PC-9 (cell line): ENCODE measurements at regions not wholly inside any gene's neighbourhood (a gene's known extent, or its start where the extent isn't known, plus 50 kb on each side); places are given as distances from the start of the nearest gene placed in this dataset.

Experiments used
- BruUV-seq: library from RNA; stranded (reverse); fragments of 400-500 nt; replicated peaks from 2 replicates; lab custom pipeline; 2021; lab: Mats Ljungman, UMichigan
- CTCF ChIA-PET: fragments of 300-600 bp; sonication (Branson Sonifier 250); formaldehyde crosslinking; loops from one replicate; lab custom pipeline; 2022; ENCODE audit warnings: antibody characterized with exemption; lab: Charles Lee
- POLR2A ChIA-PET: fragments of 300-600 bp; sonication (Branson Sonifier 250); formaldehyde crosslinking; loops from one replicate; lab custom pipeline; 2022; ENCODE audit warnings: antibody characterized with exemption; ENCODE audit not compliant: unreplicated experiment; lab: Charles Lee
- DNase-seq, 2 experiments: peaks; one replicate each; pipeline versions ENCODE4 v3.0.0 to v3.0.0-alpha.2; 2015 to 2022; ENCODE audit warnings: mixed read lengths in 1 of 2
- H2AFZ ChIP-seq: fragments of 200-600 bp; sonication (generic); 2 replicates; pipeline ENCODE4 v1.8.1; 2017; ENCODE audit warnings: antibody characterized with exemption
- H3F3A ChIP-seq: fragments of 200-600 bp; sonication (generic); 2 replicates; pipeline ENCODE4 v1.8.1; 2017; ENCODE audit warnings: antibody characterized with exemption, mild to moderate bottlenecking, low read depth; ENCODE audit not compliant: insufficient read depth
- H3K27ac ChIP-seq: fragments of 200-600 bp; sonication (generic); 2 replicates; pipeline ENCODE4 v1.6.1; 2016; ENCODE audit warnings: mixed run types
- H3K27me3 ChIP-seq: fragments of 200-600 bp; sonication (generic); 2 replicates; pipeline ENCODE4 v1.6.1; 2016; ENCODE audit warnings: low read depth, mixed run types; ENCODE audit not compliant: insufficient read depth
- H3K36me3 ChIP-seq: fragments of 200-600 bp; sonication (generic); 2 replicates; pipeline ENCODE4 v1.6.1; 2016; ENCODE audit warnings: low read depth, mixed run types
- H3K4me1 ChIP-seq: fragments of 200-600 bp; sonication (generic); replicated peaks from 2 replicates; pipeline ENCODE4 v1.6.1; 2016; ENCODE audit warnings: mixed run types; ENCODE audit not compliant: insufficient read depth
- H3K4me2 ChIP-seq: fragments of 200-600 bp; sonication (generic); 2 replicates; pipeline ENCODE4 v1.6.1; 2017; ENCODE audit warnings: mixed run types
- H3K4me3 ChIP-seq: fragments of 200-600 bp; sonication (generic); 2 replicates; pipeline ENCODE4 v1.6.1; 2016; ENCODE audit warnings: mixed run types
- H3K79me2 ChIP-seq: fragments of 200-600 bp; sonication (generic); 2 replicates; pipeline ENCODE4 v1.6.1; 2017; ENCODE audit warnings: low read depth, mixed run types
- H3K9me2 ChIP-seq: fragments of 200-600 bp; sonication (generic); 2 replicates; pipeline ENCODE4 v1.8.1; 2017; ENCODE audit warnings: mild to moderate bottlenecking; ENCODE audit not compliant: insufficient read depth
- H3K9me3 ChIP-seq: fragments of 200-600 bp; sonication (generic); 2 replicates; pipeline ENCODE4 v1.8.1; 2016; ENCODE audit warnings: low read depth; ENCODE audit not compliant: insufficient read depth
- H4K20me1 ChIP-seq: fragments of 200-600 bp; sonication (generic); 2 replicates; pipeline ENCODE4 v1.8.1; 2017; ENCODE audit not compliant: insufficient read depth
- EZH2 ChIP-seq: fragments of 200-600 bp; sonication (generic); IDR thresholded peaks from 2 replicates; pipeline ENCODE4 v1.8.0; 2017; ENCODE audit warnings: antibody characterized with exemption, low read depth
- intact Hi-C: fragments of 100-400 bp; cut with micrococcal nuclease; formaldehyde crosslinking; loops from one replicate; pipeline ENCODE4 v1.10.0; 2022; ENCODE audit not compliant: unreplicated experiment
- TF ChIP-seq, protein P1 (sequence below): fragments of 200-600 bp; sonication (generic); conservative IDR thresholded peaks from 2 replicates; pipeline ENCODE4 v1.6.1; 2017; ENCODE audit warnings: mixed run types, antibody characterized with exemption, mild to moderate bottlenecking, moderate library complexity

DNA sequence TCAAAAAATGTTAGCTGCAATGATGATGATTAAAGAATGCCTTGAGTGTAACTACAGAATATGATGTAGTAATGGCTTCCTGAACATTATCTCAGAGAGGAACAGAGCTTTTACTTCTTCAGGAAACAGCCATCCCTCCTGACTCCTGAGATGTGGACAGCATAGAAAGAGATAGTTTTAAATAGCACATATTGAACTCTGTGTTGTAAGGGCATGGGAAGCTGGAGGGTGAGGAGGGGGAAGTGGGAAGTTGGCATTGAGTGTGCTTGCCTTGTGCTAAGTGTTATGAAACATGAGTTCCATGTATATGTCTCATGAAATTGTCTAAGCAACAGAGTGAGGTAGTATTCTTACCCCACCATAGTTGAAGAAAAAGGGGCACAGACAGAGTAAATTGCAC, 161.5 kb upstream of the SLC28A3 start:
- Histone ChIP-seq H3K4me1 (no peaks in the 10 kb centered on the region), H4K20me1 (no peaks in the 10 kb centered on the region), H3K36me3 (no peaks in the 10 kb centered on the region), H3F3A (no peaks in the 10 kb centered on the region), H3K4me3 (no peak overlapping the region), H3K9me3 (no peaks in the 10 kb centered on the region), H3K27me3 (peaks cover 28% of the 10 kb centered on the region), H3K9me2 (no peaks in the 10 kb centered on the region), H2AFZ (no peak overlapping the region), H3K27ac (no peak overlapping the region), H3K79me2 (no peaks in the 10 kb centered on the region), H3K4me2 (no peak overlapping the region)
- BruUV-seq: no TSS peak
- ChIA-PET CTCF (no interaction called here), POLR2A (no interaction called here)
- DNase-seq: no peak
- no peak for TF ChIP-seq EZH2
- TF ChIP-seq, protein P1, sequence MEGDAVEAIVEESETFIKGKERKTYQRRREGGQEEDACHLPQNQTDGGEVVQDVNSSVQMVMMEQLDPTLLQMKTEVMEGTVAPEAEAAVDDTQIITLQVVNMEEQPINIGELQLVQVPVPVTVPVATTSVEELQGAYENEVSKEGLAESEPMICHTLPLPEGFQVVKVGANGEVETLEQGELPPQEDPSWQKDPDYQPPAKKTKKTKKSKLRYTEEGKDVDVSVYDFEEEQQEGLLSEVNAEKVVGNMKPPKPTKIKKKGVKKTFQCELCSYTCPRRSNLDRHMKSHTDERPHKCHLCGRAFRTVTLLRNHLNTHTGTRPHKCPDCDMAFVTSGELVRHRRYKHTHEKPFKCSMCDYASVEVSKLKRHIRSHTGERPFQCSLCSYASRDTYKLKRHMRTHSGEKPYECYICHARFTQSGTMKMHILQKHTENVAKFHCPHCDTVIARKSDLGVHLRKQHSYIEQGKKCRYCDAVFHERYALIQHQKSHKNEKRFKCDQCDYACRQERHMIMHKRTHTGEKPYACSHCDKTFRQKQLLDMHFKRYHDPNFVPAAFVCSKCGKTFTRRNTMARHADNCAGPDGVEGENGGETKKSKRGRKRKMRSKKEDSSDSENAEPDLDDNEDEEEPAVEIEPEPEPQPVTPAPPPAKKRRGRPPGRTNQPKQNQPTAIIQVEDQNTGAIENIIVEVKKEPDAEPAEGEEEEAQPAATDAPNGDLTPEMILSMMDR: no peak
- intact Hi-C loops: no loop called here

DNA sequence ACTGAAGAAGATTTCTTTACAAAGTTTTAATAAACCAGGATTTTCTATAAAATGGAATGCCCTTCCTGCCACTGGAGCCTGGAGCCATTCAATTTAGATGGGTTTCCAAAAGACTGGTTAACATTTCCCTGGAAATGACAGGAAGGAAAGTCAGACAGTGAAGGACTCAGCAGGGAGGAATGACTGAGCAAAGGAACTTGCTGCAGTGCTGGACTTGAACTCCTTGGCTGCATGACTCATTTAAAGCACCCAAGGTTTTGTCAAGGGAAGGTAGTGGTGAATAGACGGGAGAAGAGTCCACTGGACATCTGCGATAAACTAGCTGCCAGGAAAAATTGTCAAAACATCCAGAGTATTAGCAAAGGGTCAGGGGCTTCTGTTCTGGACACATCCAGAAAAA, 163.8 kb upstream of the SLC28A3 start:
- no peak for DNase-seq
- Histone ChIP-seq H3K9me2 (no peaks in the 10 kb centered on the region; the same call in 1 of the 2 replicates), H3K4me3 (no peak overlapping the region), H2AFZ (no peak overlapping the region), H3K4me1 (no peaks in the 10 kb centered on the region), H3K9me3 (no peaks in the 10 kb centered on the region), H3K36me3 (no peaks in the 10 kb centered on the region), H4K20me1 (no peaks in the 10 kb centered on the region), H3K79me2 (no peaks in the 10 kb centered on the region), H3K27ac (no peak overlapping the region), H3K4me2 (no peak overlapping the region), H3K27me3 (peaks cover 17% of the 10 kb centered on the region), H3F3A (no peaks in the 10 kb centered on the region)
- CTCF ChIA-PET: no interaction called here
- no peak for TF ChIP-seq EZH2
- TF ChIP-seq, protein P1: no peak
- intact Hi-C loops: no loop called here
- POLR2A ChIA-PET: no interaction called here
- BruUV-seq: no TSS peak

- Histone ChIP-seq H3K4me3 (no peak overlapping the region), H3K9me2 (no peaks in the 10 kb centered on the region; the same call in 1 of the 2 replicates), H3K27me3 (peaks cover 10% of the 10 kb centered on the region), H3K27ac (no peak overlapping the region), H3K9me3 (no peaks in the 10 kb centered on the region), H3K4me1 (no peaks in the 10 kb centered on the region), H4K20me1 (no peaks in the 10 kb centered on the region), H3K79me2 (no peaks in the 10 kb centered on the region), H3K4me2 (no peak overlapping the region), H3F3A (no peaks in the 10 kb centered on the region), H3K36me3 (no peaks in the 10 kb centered on the region), H2AFZ (no peak overlapping the region)
- BruUV-seq: no TSS peak
- CTCF ChIA-PET: no interaction called here
- intact Hi-C loops: no loop called here
- TF ChIP-seq EZH2: no peak
- TF ChIP-seq, protein P1: no peak
- POLR2A ChIA-PET: no interaction called here
- DNase-seq: no peak
Measured at GRCh38 chr9:84511651-84512050, 157.9 kb upstream of the NTRK2 start.
